ENCODE measurements at regions not wholly inside any gene's neighbourhood (a gene's known extent, or its start where the extent isn't known, plus 50 kb on each side); places are given as distances from the start of the nearest gene placed in this dataset.

- Mint-ChIP-seq H3K4me3 (no peak overlapping the region), H3K4me1 (ENCODE audit: low read depth in 2 of 2) (no peaks in the 10 kb centered on the region), H3K27me3 (peaks cover 0 to 28% of the 10 kb centered on the region in 2 donors), H3K9me3 (peaks cover 0 to 6% of the 10 kb centered on the region in 2 donors), H3K36me3 (ENCODE audit: insufficient read depth) (no peaks in the 10 kb centered on the region), H3K27ac (no peak overlapping the region)
- no peak for DNase-seq
- no peak for ATAC-seq (replicated peaks)
Measured at GRCh38 chr5:2272039-2272438, 389.3 kb upstream of the IRX4 start.

- Mint-ChIP-seq H3K4me3 (no peak overlapping the region), H3K4me1 (ENCODE audit: low read depth in 2 of 2) (no peaks in the 10 kb centered on the region), H3K36me3 (ENCODE audit: insufficient read depth) (no peaks in the 10 kb centered on the region), H3K27ac (no peak overlapping the region), H3K9me3 (peaks cover 0 to 6% of the 10 kb centered on the region in 2 donors), H3K27me3 (peaks cover 0 to 28% of the 10 kb centered on the region in 2 donors)
- no peak for ATAC-seq (replicated peaks)
- DNase-seq: no peak
Measured at GRCh38 chr5:2271316-2271715, 388.6 kb upstream of the IRX4 start.

- no peak overlapping the region for H3K4me3 Mint-ChIP-seq
- no peak for ATAC-seq (replicated peaks)
- H3K27me3 Mint-ChIP-seq: peaks cover 0 to 28% of the 10 kb centered on the region in 2 donors
- DNase-seq: no peak
- H3K9me3 Mint-ChIP-seq: peaks cover 0 to 6% of the 10 kb centered on the region in 2 donors
- H3K27ac Mint-ChIP-seq: no peak overlapping the region
- H3K4me1 Mint-ChIP-seq (ENCODE audit: low read depth in 2 of 2): no peaks in the 10 kb centered on the region
- H3K36me3 Mint-ChIP-seq (ENCODE audit: insufficient read depth): no peaks in the 10 kb centered on the region
Measured at GRCh38 chr5:2270467-2270866, 387.7 kb upstream of the IRX4 start.

GRCh38 chr5:2269656-2270055, 386.9 kb upstream of the IRX4 start:
- no peak for DNase-seq
- no peak overlapping the region for H3K27ac Mint-ChIP-seq
- no peak for ATAC-seq (replicated peaks)
- H3K4me1 Mint-ChIP-seq (ENCODE audit: low read depth in 2 of 2): no peaks in the 10 kb centered on the region
- peaks cover 0 to 6% of the 10 kb centered on the region in 2 donors for H3K9me3 Mint-ChIP-seq
- peaks cover 0 to 28% of the 10 kb centered on the region in 2 donors for H3K27me3 Mint-ChIP-seq
- no peaks in the 10 kb centered on the region for H3K36me3 Mint-ChIP-seq (ENCODE audit: insufficient read depth)
- no peak overlapping the region for H3K4me3 Mint-ChIP-seq

GRCh38 chr5:2267991-2268390, 385.3 kb upstream of the IRX4 start:
- no peak for ATAC-seq (replicated peaks)
- no peaks in the 10 kb centered on the region for H3K4me1 Mint-ChIP-seq (ENCODE audit: low read depth in 2 of 2)
- H3K27ac Mint-ChIP-seq: no peak overlapping the region
- no peaks in the 10 kb centered on the region for H3K36me3 Mint-ChIP-seq (ENCODE audit: insufficient read depth)
- peaks cover 0 to 28% of the 10 kb centered on the region in 2 donors for H3K27me3 Mint-ChIP-seq
- H3K9me3 Mint-ChIP-seq: peaks cover 0 to 6% of the 10 kb centered on the region in 2 donors
- DNase-seq: no peak
- no peak overlapping the region for H3K4me3 Mint-ChIP-seq

GRCh38 chr5:2266641-2267240, 384.0 kb upstream of the IRX4 start:
- H3K27me3 Mint-ChIP-seq: peaks cover 0 to 28% of the 10 kb centered on the region in 2 donors
- H3K9me3 Mint-ChIP-seq: peaks cover 0 to 6% of the 10 kb centered on the region in 2 donors
- H3K36me3 Mint-ChIP-seq (ENCODE audit: insufficient read depth): no peaks in the 10 kb centered on the region
- DNase-seq (no peak), ATAC-seq (replicated peaks) (no peak)
- no peak overlapping the region for H3K27ac Mint-ChIP-seq
- no peaks in the 10 kb centered on the region for H3K4me1 Mint-ChIP-seq (ENCODE audit: low read depth in 2 of 2)
- no peak overlapping the region for H3K4me3 Mint-ChIP-seq

GRCh38 chr5:2265341-2265740, 382.6 kb upstream of the IRX4 start:
- Mint-ChIP-seq H3K4me3 (no peak overlapping the region), H3K4me1 (ENCODE audit: low read depth in 2 of 2) (no peaks in the 10 kb centered on the region), H3K27me3 (peaks cover 0 to 21% of the 10 kb centered on the region in 2 donors), H3K9me3 (peaks cover 0 to 6% of the 10 kb centered on the region in 2 donors), H3K36me3 (ENCODE audit: insufficient read depth) (no peaks in the 10 kb centered on the region), H3K27ac (no peak overlapping the region)
- DNase-seq (no peak), ATAC-seq (replicated peaks) (no peak)

GRCh38 chr5:2263763-2264162, 381.0 kb upstream of the IRX4 start:
- ATAC-seq (replicated peaks) (no peak), DNase-seq (no peak)
- H3K36me3 Mint-ChIP-seq (ENCODE audit: insufficient read depth): no peaks in the 10 kb centered on the region
- no peaks in the 10 kb centered on the region for H3K9me3 Mint-ChIP-seq
- no peaks in the 10 kb centered on the region for H3K4me1 Mint-ChIP-seq (ENCODE audit: low read depth in 2 of 2)
- no peak overlapping the region for H3K4me3 Mint-ChIP-seq
- no peak overlapping the region for H3K27ac Mint-ChIP-seq
- peaks cover 0 to 8% of the 10 kb centered on the region in 2 donors for H3K27me3 Mint-ChIP-seq

- no peak for DNase-seq
- no peak for ATAC-seq (replicated peaks)
- Mint-ChIP-seq H3K27ac (no peak overlapping the region), H3K4me3 (no peak overlapping the region), H3K4me1 (ENCODE audit: low read depth in 2 of 2) (no peaks in the 10 kb centered on the region), H3K9me3 (no peaks in the 10 kb centered on the region), H3K27me3 (peaks cover 0 to 2% of the 10 kb centered on the region in 2 donors), H3K36me3 (ENCODE audit: insufficient read depth) (no peaks in the 10 kb centered on the region)
Measured at GRCh38 chr5:2262620-2263019, 379.9 kb upstream of the IRX4 start.

GRCh38 chr5:2261004-2261703, 378.4 kb upstream of the IRX4 start:
- Mint-ChIP-seq H3K4me1 (ENCODE audit: low read depth in 2 of 2) (no peaks in the 10 kb centered on the region), H3K27ac (no peak overlapping the region), H3K4me3 (no peak overlapping the region), H3K27me3 (no peaks in the 10 kb centered on the region), H3K9me3 (peaks cover 0 to 3% of the 10 kb centered on the region in 2 donors), H3K36me3 (ENCODE audit: insufficient read depth) (no peaks in the 10 kb centered on the region)
- DNase-seq: no peak
- ATAC-seq (replicated peaks): no peak

- H3K9me3 Mint-ChIP-seq: peaks cover 2 to 10% of the 10 kb centered on the region in 2 donors
- H3K27me3 Mint-ChIP-seq: no peaks in the 10 kb centered on the region
- H3K36me3 Mint-ChIP-seq (ENCODE audit: insufficient read depth): no peaks in the 10 kb centered on the region
- no peak overlapping the region for H3K27ac Mint-ChIP-seq
- no peak overlapping the region for H3K4me3 Mint-ChIP-seq
- ATAC-seq (replicated peaks) (no peak), DNase-seq (no peak)
- no peaks in the 10 kb centered on the region for H3K4me1 Mint-ChIP-seq (ENCODE audit: low read depth in 2 of 2)
Measured at GRCh38 chr5:2260211-2261003, 377.7 kb upstream of the IRX4 start.

- ATAC-seq (replicated peaks): no peak
- Mint-ChIP-seq H3K27me3 (no peaks in the 10 kb centered on the region), H3K4me1 (ENCODE audit: low read depth in 2 of 2) (no peaks in the 10 kb centered on the region), H3K4me3 (no peak overlapping the region), H3K36me3 (ENCODE audit: insufficient read depth) (no peaks in the 10 kb centered on the region), H3K9me3 (peaks cover 2 to 10% of the 10 kb centered on the region in 2 donors), H3K27ac (no peak overlapping the region)
- no peak for DNase-seq
Measured at GRCh38 chr5:2259494-2260107, 376.9 kb upstream of the IRX4 start.

GRCh38 chr5:2258861-2259260, 376.1 kb upstream of the IRX4 start:
- H3K36me3 Mint-ChIP-seq (ENCODE audit: insufficient read depth): no peaks in the 10 kb centered on the region
- DNase-seq (no peak), ATAC-seq (replicated peaks) (no peak)
- peaks cover 2 to 10% of the 10 kb centered on the region in 2 donors for H3K9me3 Mint-ChIP-seq
- H3K27me3 Mint-ChIP-seq: no peaks in the 10 kb centered on the region
- no peak overlapping the region for H3K27ac Mint-ChIP-seq
- H3K4me3 Mint-ChIP-seq: no peak overlapping the region
- H3K4me1 Mint-ChIP-seq (ENCODE audit: low read depth in 2 of 2): peaks cover 0 to 2% of the 10 kb centered on the region in 2 donors

All from effector memory CD8-positive, alpha-beta T cell (primary cell).